AG20443 (cell line): ENCODE measurements at regions not wholly inside any gene's neighbourhood (a gene's known extent, or its start where the extent isn't known, plus 50 kb on each side); places are given as distances from the start of the nearest gene placed in this dataset.

Source experiments
- DNase-seq: peaks from one replicate; pipeline ENCODE4 v3.0.0; 2012; ENCODE audit warnings: low spot score, mixed read lengths

DNA sequence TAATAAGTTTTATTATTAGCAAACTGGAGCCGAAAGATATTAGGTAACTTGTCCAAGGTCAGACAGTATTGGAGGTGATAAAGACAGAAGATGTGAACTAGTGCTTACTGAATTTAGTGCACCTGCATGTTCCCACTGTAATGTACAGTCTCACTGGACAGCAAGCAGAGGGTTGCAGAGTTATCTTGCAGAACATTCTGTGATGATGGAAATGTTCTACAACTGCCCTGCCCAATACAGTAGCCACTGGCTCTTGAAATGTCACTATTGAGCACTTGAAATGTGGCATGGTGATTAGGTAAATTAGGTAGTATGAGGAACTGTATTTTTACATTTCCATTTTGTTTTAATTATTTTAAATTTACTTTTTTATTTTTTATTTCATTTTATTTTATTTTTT lies 356.6 kb downstream of the EPHA4 start:
- no peak for DNase-seq

DNA sequence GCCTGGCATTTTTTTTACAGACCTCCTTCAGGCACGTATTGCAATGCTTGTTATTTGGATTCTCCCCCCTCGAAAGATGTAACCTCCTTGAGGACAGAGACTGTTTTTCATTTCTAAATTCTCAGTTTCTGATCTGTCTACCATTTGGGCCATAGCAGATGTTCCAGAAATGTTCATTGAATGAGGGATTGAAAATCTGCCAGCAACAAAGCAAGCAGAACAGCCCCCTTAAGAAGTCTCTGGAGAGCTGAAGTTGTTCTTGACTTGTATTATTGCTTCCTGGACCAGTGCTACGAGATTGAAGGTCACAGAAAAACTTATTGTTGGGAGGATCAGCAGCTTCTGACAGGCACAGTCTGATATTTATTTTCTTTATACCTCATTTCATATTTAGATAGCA lies 355.5 kb downstream of the EPHA4 start:
- no peak for DNase-seq

DNA sequence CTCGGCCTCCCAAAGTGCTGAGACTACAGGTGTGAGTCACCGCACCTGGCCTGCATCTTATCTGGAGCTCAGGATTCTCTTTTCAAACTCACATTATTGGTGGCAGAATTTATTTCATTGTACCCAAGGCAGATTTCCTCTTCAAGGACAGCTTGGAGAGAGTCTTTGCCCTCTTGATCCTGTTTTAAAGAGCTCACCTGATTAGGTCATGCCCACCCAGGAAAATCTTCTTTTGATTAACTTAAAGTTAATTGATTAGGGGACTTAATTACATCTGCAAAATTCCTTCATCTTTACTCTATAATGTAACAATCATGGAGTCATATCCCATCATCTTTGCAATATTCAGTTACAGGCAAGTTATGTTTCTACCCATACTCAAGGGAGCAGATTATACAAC lies 346.4 kb downstream of the EPHA4 start:
- no peak for DNase-seq

DNA sequence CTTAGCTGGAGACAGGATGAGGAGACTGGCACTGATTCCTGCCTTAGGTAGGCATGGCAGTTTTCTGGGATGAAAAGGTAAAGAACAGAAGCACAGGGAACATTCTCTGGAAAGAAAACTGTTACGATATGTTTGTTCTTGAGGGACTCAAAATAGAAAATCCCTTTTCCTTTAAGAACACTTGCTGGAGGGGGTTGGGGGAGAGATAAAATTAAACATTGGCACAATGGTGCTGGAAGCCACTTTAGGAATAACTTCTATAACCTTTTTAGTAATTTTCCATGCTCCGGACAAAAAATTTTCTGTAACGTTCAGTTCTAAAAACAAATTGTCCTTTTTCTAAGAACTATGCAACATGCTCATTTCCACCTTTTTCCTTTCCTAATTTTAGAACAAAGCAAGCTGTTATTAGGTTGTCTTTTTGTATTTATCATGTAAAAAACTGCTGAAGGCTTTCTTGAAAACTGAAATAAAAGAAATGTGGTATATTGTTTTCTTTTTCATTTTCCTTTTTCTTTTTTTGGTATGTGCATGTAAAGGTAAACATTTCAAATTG lies 343.8 kb downstream of the EPHA4 start:
- no peak for DNase-seq

GRCh38 chr2:221229099-221229498 lies 343.0 kb downstream of the EPHA4 start:
- DNase-seq = no peak

DNA sequence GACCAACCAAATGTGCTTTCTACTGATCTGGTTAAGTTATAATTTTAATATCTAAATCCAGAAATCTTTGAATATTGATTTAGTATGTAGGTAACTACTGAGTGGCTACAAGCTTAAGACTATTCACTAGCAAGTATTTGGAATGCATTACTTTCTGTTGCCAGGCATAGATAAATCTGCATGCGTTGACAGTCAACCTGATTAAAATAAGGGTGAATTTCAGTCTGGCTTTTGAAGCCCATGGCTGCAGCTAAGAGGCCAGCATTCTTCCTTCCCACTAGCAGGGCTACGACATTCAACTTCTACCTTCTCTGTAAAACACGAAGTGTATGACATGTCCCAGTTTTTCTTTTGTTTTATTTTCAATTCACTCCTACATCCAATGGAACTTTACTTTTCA lies 340.6 kb downstream of the EPHA4 start:
- DNase-seq = no peak

DNA sequence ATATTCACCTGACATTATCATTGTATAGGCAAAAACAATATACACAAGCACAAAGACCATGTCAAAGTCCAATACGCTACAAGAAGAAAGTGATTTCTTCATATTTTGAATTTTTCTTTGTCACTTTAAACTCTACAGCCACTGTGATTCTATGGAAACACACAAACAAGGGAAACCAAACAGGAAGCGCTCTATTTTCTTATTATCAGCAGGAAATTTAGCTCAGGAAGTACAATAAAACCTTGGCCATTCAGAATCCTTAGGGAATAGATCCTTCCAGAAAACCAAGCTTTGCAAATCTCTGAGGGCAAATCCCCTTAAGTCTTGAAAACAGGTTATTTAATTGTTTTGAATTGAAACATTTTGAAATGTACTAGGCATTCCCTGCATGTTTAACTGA lies 336.2 kb downstream of the EPHA4 start:
- no peak for DNase-seq

GRCh38 chr2:221241072-221241471 lies 331.0 kb downstream of the EPHA4 start:
- DNase-seq = no peak

- DNase-seq = no peak
These were observed 328.3 kb downstream of the EPHA4 start for GRCh38 chr2:221243771-221244170.

- no peak for DNase-seq
These were observed 327.1 kb downstream of the EPHA4 start for GRCh38 chr2:221245045-221245444.

DNA sequence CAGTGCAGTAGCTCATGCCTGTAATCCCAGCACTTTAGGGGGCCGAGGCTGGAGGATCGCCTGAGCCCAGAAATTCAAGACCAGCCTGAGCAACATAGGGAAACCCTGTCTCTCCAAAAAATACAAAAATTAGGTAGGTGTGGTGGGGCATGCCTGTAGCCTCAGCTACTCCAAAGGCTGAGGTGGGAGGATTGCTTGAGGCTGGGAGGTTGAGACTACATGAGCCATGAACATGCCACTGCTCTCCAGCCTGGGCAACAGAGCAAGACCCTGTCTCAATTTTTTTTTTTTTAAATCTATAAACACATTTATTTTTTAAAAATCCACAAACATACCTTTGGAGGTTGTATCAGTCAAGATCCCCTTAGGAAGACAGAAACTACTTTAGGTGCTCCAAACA lies 326.3 kb downstream of the EPHA4 start:
- no peak for DNase-seq

DNA sequence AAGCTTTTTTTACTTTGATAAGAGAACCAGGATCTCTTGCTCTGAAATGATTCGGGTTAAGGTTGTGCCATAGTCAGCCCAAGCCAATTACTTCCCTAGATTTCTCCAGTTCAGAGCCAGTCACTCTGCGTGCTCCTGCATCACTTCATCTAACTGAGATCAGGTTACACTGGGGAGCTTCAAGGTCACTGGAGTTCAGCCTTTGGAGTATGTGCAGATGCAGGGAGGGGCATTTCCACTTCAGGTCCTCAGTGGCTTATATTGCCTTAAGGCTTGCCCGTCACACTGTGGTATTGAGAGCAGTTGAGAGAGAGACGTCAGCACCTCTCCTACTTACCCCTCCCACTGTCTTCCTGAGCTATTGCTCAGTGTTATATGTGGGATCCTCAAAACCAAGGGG lies 317.8 kb downstream of the EPHA4 start:
- no peak for DNase-seq

DNA sequence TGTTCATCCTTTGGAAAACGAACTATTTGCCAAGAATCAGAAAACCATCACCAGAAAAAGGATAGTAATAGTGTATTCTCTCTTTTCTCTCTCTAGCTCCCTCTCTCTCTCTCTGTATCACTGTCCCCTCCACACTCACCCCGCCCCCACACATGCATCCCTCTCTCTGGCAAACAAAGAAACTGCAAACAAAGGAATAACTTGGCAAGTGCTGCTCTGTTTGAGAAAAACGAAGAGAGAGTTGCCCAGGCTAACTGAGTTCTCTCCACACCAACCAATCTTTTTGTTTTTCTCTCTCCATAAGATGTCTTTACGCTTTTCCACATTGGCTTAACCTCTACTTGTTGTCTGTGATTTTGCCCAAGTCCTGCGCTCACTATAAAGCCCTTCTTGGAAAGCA lies 316.2 kb downstream of the EPHA4 start:
- no peak for DNase-seq

DNA sequence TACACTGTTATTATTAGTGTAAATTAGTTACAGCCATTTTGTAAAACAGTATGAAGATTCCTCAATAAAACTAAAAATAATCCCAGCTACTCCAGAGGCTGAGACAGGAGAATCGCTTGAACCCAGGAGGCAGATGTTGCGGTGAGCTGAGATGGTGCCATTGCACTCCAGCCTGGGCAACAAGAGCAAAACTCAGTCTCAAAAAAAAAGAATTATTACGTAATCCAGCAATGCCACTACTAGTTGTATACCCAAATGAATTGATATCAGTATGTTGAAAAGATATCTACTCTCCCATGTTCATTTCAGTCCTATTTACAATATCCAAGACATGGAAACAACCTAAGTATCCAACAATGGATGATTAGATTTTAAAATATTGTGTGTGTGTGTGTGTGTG lies 313.6 kb downstream of the EPHA4 start:
- DNase-seq = no peak

DNA sequence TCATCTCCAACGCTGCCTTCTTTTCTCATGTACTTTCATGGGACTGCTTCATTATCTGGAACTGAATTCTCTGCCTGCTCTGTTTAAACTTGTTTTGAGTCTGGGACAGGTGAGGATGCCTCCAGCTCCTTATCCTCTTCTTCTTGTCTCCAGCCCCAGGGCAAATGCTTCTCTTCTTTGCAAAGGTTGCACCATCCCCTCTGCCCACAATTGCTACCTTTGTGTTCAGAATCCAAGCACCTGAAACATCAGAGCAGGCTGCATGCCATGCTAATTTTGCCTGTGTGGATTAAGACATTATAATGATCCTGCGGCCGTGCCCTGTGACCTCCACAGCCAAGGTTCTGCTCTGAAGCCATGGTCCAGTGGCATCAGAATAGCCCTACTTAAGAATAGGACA lies 309.5 kb downstream of the EPHA4 start:
- no peak for DNase-seq

DNA sequence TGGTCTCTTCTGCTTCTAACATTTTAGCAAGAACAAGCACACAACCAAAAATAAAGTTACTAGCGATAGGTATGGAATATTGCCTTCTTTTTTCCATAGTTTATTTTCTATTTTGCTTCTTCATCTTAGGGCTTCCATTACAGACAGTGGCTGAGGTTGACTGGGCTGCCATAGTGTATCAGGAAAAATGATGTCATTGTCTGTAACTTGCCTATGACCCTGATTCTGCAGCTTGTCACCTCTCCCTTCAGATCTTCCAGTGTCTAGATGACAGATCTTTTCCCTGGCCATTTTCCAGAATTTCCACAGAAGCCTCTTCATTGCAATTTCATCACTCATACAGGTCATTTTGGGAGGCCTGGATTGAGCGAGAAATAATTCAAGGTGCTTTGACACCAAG lies 308.5 kb downstream of the EPHA4 start:
- no peak for DNase-seq

DNA sequence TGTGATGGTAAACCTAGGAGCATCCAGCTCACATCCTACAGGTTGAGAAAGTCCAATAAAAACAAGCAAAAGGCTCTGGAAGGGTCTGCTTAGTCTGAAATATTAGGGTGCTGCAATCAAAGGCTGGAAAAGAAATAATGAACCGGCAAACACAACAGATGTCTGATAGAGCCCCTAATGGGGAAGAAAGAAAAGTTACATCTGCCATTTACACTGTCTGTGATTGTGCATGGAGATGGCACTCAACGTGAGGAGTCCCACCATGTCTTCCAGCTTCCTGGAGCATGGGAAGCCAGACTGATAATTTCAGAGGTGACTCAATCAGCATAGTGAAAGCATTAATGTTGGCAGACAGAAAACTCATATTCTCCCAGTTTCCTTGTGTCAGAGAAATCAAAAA lies 307.8 kb downstream of the EPHA4 start:
- no peak for DNase-seq

DNA sequence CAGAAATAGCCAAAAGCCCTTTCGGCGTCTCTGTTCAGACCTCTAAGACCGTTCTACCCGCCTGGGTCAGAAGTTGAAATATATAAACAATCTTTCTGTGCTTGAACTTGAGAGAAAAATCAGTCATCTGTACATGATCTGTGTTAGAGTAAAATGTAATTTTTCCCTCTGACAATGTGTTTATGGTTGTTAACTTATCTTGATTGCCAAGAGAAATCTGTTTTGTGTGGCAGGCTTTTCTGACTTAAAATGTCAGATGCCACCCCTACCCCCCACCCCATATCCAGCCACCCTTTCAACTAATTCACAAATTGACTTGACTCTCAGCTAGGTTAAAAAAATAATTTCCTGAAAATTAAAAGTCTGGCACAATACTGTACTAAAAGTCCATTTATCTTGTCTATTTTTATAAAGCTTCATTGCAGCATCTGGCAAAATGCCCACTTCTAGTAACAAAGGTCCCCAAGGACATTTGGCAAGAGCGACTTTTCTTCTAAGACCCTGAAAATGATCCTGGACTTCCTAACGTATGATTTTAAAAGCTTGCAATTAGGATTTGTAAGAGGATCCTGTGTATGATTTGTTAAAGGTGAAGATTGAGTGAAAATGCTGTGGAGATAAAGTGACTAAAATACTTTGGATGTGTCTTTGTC lies 304.2 kb downstream of the EPHA4 start:
- no peak for DNase-seq

DNA sequence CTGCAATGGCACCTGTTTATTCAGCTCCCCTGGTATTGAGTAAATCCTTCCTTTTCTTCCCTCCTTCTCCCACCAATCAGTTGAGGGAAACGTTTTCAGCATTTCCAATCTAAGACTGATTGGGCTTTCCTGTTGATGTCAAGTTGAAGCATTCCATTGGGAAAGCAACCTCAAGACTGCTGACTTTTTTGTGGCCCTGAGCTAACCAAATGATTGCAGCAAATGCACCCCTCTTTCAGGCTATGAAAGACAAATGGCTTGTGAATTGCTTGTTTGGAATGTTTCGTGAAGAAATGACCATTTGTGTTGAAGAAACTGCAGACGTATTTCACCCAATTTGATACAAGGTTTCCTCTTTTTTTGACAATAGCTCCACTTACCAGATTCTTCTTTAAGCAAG lies 303.5 kb downstream of the EPHA4 start:
- no peak for DNase-seq

DNA sequence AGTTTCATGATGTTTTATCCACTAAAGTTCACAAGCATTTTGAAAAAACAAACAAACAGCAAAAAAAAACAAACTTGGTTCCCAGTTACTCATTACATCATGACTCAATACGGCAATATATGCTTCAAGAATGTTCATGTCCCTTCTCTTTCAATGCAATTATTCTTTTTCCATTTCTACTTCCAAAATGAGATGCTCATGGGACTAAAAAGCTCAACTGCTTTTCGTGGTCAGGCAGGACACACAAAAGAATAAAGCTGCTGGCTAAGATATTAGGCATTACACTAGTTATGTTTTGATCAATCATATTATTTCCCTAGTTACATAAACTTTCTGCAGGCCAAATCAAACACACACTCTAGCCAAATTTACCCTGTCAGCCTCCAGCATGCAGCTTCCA lies 301.3 kb downstream of the EPHA4 start:
- no peak for DNase-seq

GRCh38 chr2:221272729-221273128 lies 299.4 kb downstream of the EPHA4 start:
- no peak for DNase-seq

GRCh38 chr2:221276033-221276432 lies 296.1 kb downstream of the EPHA4 start:
- no peak for DNase-seq

- no peak for DNase-seq
These were observed 295.5 kb downstream of the EPHA4 start for GRCh38 chr2:221276601-221277000.

DNA sequence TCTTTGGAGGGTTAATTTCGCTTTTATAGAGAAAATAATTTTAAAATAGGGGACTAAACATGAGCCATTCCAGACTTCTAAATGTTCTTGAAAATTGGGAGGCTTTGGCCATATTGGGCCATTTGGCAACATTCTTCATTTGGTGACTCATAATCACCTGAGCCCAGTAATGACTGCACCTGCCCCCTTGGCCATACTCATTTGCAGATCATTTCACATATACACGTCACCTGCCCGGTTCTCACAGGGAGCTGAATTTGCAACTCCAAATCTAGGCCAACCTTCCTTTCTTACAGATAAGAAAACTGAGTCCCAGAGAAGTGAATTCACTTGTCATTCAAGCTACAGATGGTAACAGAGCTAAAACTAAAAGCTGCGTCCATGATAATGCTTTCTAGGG lies 289.7 kb downstream of the EPHA4 start:
- DNase-seq = no peak
